NB4 (cell line): ENCODE measurements at regions not wholly inside any gene's neighbourhood (a gene's known extent, or its start where the extent isn't known, plus 50 kb on each side); places are given as distances from the start of the nearest gene placed in this dataset.

Experiments used
- DNase-seq: peaks from one replicate; pipeline ENCODE4 v3.0.0; 2010; ENCODE audit warnings: low read depth
- H3K4me3 ChIP-seq: one replicate; pipeline ENCODE4 v1.5.1; 2011; ENCODE audit warnings: mild to moderate bottlenecking, low read depth, low read length, moderate library complexity
- CTCF ChIP-seq: IDR thresholded peaks from one replicate; pipeline ENCODE4 v1.5.1; 2012; ENCODE audit warnings: low read depth, low read length
- MAX ChIP-seq: IDR thresholded peaks from 2 replicates; pipeline ENCODE4 v1.6.1; 2011; ENCODE audit warnings: low read depth, low read length
- MYC ChIP-seq: IDR thresholded peaks from 2 replicates; pipeline ENCODE4 v1.6.1; 2011; ENCODE audit warnings: low read depth, low read length
- POLR2A ChIP-seq: IDR thresholded peaks from 2 replicates; pipeline ENCODE4 v1.6.1; 2011; ENCODE audit warnings: mild to moderate bottlenecking; ENCODE audit not compliant: insufficient read length; ENCODE audit errors: extremely low read depth

GRCh38 chr5:135245521-135246499 lies 153.2 kb downstream of the MACROH2A1 start:
- TF ChIP-seq CTCF: no peak
- TF ChIP-seq MAX: 0 out of 2 replicates have a peak, but pooled peaks have one; percentile 7
- TF ChIP-seq POLR2A: no peak
- peak; percentile 80 for DNase-seq

GRCh38 chr5:135244620-135245021 lies 154.4 kb downstream of the MACROH2A1 start:
- H3K4me3 ChIP-seq: no peak overlapping the region
- TF ChIP-seq POLR2A: no peak
- TF ChIP-seq MAX: no peak
- TF ChIP-seq CTCF: no peak
- TF ChIP-seq MYC: no peak
- DNase-seq: no peak

More at GRCh38 chr5:135245521-135246499, 153.2 kb downstream of the MACROH2A1 start:
- H3K4me3 ChIP-seq: no peak overlapping the region

GRCh38 chr5:135243556-135244285 lies 155.3 kb downstream of the MACROH2A1 start:
- TF ChIP-seq MAX: no peak
- TF ChIP-seq MYC: no peak
- TF ChIP-seq POLR2A: no peak
- TF ChIP-seq CTCF: no peak
- H3K4me3 ChIP-seq: no peak overlapping the region
- no peak for DNase-seq

- TF ChIP-seq MYC (no peak), CTCF (no peak), MAX (no peak), POLR2A (no peak)
- DNase-seq: no peak
- no peak overlapping the region for H3K4me3 ChIP-seq
Observed at GRCh38 chr5:135242866-135243555, 156.0 kb downstream of the MACROH2A1 start.

GRCh38 chr5:135242021-135242865 lies 156.8 kb downstream of the MACROH2A1 start:
- TF ChIP-seq POLR2A (no peak), CTCF (no peak), MYC (no peak), MAX (no peak)
- DNase-seq: no peak
- H3K4me3 ChIP-seq: no peak overlapping the region
